HG03066 (cell line): ENCODE measurements at regions not wholly inside any gene's neighbourhood (a gene's known extent, or its start where the extent isn't known, plus 50 kb on each side); places are given as distances from the start of the nearest gene placed in this dataset.

Source experiments
- ATAC-seq: cut with Tn5 transposase; IDR thresholded peaks from one replicate; pipeline ENCODE4 v1.9.1; 2021; ENCODE audit warnings: low read depth; ENCODE audit not compliant: unreplicated experiment

DNA sequence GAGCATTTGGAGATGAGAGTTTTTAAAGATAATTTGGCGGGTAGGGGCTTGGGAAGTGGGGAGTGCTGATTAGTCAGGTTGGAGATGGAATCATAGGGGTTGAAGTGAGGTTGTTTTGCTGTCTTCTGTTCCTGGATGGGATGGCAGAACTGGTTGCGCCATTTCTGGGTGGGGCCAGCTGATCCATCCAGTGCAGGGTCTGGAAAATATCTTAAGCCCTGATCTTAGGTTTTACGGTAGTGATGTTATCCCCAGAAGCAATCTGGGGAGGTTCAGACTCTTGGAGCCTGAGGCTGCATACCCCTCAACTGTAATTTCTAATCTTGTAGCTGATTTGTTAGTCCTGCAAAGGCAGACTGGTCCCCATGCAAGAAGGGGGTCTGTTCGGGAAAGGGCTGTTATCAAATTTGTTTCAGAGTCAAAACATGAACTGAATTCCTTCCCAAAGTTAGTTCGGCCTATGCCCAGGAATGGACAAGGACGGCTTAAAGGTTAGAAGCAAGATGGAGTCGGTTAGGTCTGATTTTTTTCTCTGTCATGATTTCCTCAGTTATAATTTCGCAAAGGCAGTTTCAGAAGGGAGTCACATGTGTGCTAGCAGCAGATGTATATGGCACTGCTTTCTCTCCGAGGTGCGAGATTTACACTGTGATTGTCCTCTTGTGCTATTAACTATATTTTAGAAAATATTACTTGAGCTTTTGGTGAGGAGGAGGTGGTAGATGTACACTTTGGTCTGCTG is 540.4 kb downstream of the EDEM1 start:
- no peak for ATAC-seq

- no peak for ATAC-seq
Measured at GRCh38 chr3:5729852-5730251, 542.3 kb downstream of the EDEM1 start.

DNA sequence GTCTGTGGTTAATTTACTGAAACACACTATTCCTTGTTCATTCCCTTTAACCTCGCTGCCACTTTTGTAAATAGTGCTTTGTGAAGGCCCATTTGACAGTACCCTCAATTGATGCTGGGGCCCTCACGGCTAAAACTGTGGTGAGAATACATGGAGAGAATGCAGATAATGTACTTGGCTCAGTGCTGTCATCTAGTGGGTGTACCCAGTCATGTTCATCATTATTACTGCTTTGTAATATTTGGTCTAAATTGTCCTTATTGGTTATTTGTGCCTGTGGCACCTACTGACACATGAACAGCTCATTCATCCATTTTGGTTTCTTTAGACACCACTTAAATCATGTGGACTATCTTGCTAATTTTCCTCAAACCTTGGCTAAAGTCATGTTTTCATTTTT is 543.6 kb downstream of the EDEM1 start:
- no peak for ATAC-seq

DNA sequence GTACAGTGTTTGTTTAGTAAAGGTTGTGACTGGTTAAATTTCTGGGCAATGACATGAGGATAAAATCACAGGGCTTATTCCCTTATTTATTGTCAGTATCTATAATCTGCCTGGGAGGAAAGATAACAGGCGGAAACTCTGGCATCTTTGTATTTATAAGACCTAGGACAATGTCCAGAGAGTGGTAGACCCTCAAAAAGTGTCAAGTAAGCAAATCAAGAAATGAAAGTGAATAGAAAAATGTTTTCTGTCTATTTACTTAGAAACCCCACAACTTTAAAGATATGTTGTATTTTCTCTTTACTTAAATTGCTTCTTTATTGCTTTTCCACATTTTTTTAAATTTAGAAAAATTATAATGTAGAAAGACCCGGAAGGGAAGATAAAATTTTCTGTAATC is 544.6 kb downstream of the EDEM1 start:
- ATAC-seq = no peak

GRCh38 chr3:5733995-5734394 is 546.5 kb downstream of the EDEM1 start:
- ATAC-seq = no peak

- ATAC-seq = no peak
Measured at GRCh38 chr3:5735896-5736295, 548.4 kb downstream of the EDEM1 start.

GRCh38 chr3:5739299-5739935 is 551.9 kb downstream of the EDEM1 start:
- ATAC-seq = no peak

DNA sequence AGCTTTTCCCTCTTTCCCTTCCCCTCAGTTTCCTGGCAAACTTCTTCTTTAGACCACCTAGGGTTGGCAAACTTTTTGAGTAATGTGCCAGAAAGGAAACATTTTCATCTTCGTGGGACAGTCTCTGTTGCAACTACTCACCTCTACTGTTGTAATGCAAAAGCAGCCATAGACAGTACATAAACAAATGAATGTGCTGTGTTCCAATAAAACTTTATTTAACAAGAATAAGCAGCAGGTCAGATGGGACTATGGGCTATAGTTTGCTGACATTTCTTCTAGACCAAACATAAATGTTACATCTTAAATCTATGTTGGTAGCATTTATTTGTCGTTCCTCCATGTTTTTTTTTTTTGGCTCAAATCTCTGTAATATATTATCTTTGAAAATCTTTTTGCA is 552.4 kb downstream of the EDEM1 start:
- no peak for ATAC-seq

DNA sequence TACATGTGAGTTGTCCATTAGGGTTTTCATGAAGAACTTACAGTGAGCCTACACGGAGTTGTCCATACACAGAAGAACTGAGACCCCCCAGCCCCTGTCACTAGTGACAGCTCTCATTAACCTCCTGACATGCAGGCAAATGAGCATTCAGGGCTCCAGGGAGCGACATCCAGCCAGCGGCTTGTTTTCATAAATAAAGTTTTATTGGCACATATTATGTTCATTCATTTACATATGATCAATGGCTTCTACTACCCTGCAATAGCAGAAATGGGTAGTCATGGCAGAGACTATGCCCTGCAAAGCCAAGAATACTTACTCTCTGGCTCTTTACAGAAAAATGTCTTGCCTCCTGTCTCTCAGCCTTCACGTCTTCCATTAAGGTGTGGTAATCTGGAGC is 553.5 kb downstream of the EDEM1 start:
- ATAC-seq = no peak

- ATAC-seq = no peak
Measured at GRCh38 chr3:5750091-5750490, 562.6 kb downstream of the EDEM1 start.

- no peak for ATAC-seq
Measured at GRCh38 chr3:5750874-5751640, 563.5 kb downstream of the EDEM1 start.

DNA sequence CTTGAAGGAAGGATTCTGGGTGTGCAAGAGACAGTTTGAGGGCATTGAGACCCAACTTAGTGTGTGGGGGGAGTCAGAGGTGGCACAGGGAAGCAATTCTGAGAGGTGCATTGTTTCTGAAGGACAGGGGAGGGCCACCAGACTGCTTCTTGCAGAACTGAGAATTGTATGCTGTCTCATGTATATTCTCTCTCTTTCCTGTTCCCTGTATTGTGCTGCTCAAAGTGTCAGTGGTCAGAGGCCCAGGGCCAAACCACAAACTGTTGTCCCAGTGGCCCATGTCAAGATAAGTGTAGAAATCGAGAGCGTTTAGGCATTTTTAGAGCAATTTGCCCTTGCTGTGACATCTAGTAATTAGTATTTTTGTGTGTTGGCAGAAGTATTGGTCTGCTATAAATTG is 567.1 kb downstream of the EDEM1 start:
- ATAC-seq = no peak

GRCh38 chr3:5756443-5756842 is 568.9 kb downstream of the EDEM1 start:
- no peak for ATAC-seq

GRCh38 chr3:5757213-5757804 is 569.8 kb downstream of the EDEM1 start:
- no peak for ATAC-seq

DNA sequence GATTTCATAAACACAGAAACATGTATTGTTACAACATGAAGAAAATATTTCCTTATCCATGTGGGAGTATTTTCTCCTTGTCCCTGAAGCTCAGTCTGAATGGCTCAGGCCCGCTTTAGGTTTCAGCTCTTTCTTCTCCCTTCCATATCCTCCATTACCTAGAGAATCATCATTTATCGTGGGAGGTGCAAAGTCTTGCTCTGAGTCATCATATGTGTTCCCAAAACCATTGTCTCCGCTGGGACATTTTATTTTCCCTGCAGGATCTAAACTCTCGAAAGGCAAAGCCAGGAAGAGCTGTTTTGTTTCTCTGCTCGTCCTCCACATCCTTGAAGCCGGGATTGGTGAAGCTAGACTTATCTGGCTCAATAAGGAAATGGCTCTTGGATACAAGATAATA is 571.2 kb downstream of the EDEM1 start:
- ATAC-seq = no peak

DNA sequence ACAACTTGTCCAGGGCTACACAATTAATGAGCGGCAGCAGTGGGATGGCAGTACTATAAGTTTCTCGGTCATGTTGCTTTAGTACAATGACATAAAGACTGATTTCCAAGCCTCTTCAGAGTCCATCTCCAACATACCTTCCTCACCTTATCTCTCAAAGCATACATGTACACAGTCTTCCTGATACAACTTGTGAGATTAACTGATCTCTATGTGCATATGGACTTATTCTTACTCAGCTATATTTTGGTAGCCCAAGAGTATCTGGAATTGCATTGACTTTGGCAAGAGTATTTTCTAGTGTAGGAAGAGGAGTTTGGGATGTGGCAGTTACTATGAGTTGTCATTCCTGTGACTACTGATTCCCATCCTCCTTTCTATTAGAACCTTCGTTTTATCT is 575.0 kb downstream of the EDEM1 start:
- no peak for ATAC-seq

GRCh38 chr3:5766848-5767247 is 579.3 kb downstream of the EDEM1 start:
- no peak for ATAC-seq

- no peak for ATAC-seq
Measured at GRCh38 chr3:5767304-5767703, 579.8 kb downstream of the EDEM1 start.

DNA sequence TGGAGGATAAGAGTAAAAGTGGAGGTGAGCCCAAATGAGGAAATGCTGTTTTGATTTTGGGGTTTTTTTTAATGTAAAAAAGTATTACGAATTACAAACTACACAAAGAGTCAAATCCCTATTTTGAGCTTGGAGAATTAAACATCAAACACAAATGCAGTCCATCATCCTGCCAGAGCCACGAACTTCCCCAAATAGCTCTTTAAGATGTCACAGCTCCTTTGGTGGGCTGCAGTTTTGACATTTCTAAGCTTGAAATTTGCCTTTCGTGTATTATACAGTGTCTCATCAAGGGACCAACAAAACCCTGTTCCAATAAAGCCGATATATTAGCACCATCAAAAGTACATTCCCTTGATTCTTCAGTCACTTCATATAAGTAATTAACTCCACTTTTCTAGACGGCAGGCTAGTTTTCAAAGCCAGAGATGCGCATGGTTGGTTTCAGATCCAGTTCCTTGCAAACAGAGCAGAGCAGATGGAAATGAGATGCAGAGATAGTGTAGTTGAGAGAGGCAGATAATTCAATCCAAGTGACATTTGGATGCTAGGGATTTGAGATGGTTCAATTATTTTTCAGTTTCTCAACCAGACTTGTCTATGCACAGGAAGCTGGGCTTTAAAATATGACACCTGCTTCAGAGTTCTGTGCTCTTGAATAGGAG is 580.9 kb downstream of the EDEM1 start:
- ATAC-seq = no peak

GRCh38 chr3:5769825-5770224 is 582.3 kb downstream of the EDEM1 start:
- no peak for ATAC-seq

DNA sequence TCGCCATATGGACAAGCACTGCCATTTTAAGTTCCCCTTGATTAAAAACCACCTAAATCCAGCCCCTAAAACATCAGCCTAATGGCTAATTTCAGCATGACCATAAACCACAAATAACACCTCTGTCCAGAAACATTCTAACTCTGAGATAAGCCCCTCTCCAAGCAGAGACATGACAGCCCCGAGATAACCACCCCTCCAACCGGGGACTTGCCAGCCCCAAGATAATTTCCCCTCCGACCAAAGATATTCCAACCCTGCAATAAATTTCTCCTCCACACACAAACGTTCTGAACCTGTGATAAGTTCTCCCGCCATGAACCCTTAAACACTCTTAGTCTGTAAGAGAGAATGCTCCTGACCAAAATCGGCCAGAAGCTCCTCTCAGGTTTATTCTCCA is 586.8 kb downstream of the EDEM1 start:
- ATAC-seq = no peak
